NCI-H526 treated with DMSO at 0.1 percent for 48 hours (cell line): ENCODE measurements at regions not wholly inside any gene's neighbourhood (a gene's known extent, or its start where the extent isn't known, plus 50 kb on each side); places are given as distances from the start of the nearest gene placed in this dataset.
"Not testable (repeated sequence)": the region's sequence is repeated elsewhere in the genome, so short reads cannot be mapped to it uniquely, and the experiment has no call there.

Source experiments
- DNase-seq: peaks from one replicate; lab custom pipeline; 2025; lab: John Stamatoyannopoulos, UW

GRCh38 chr2:13604951-13605661 lies 888.4 kb downstream of the TRIB2 start:
- no peak for DNase-seq

- no peak for DNase-seq
These were observed 890.4 kb downstream of the TRIB2 start for GRCh38 chr2:13607139-13607538.

GRCh38 chr2:13611939-13612338 lies 895.2 kb downstream of the TRIB2 start:
- DNase-seq, result no peak

GRCh38 chr2:13616059-13616458 lies 899.3 kb downstream of the TRIB2 start:
- DNase-seq, result no peak

- DNase-seq, result no peak
These were observed 899.9 kb downstream of the TRIB2 start for GRCh38 chr2:13616616-13617015.

- no peak for DNase-seq
These were observed 911.4 kb downstream of the TRIB2 start for GRCh38 chr2:13628122-13628521.

GRCh38 chr2:13638181-13638580 lies 921.4 kb downstream of the TRIB2 start:
- DNase-seq, result no peak

GRCh38 chr2:13649918-13650317 lies 933.2 kb downstream of the TRIB2 start:
- DNase-seq, result no peak

GRCh38 chr2:13650586-13651180 lies 933.9 kb downstream of the TRIB2 start:
- DNase-seq, result no peak

GRCh38 chr2:13651684-13652131 lies 935.0 kb downstream of the TRIB2 start:
- no peak for DNase-seq

- DNase-seq, result no peak
These were observed 936.0 kb downstream of the TRIB2 start for GRCh38 chr2:13652531-13653313.

GRCh38 chr2:13654416-13654815 lies 937.7 kb downstream of the TRIB2 start:
- no peak for DNase-seq

- DNase-seq, result no peak
These were observed 943.5 kb downstream of the TRIB2 start for GRCh38 chr2:13660231-13660630.

- DNase-seq, result no peak
These were observed 945.3 kb downstream of the TRIB2 start for GRCh38 chr2:13662055-13662454.

GRCh38 chr2:13666582-13667414 lies 950.1 kb downstream of the TRIB2 start:
- DNase-seq, result no peak

- DNase-seq, result no peak
These were observed 950.6 kb downstream of the TRIB2 start for GRCh38 chr2:13667415-13667757.

- no peak for DNase-seq
These were observed 952.9 kb downstream of the TRIB2 start for GRCh38 chr2:13669607-13670006.

GRCh38 chr2:13673821-13674220 lies 957.1 kb downstream of the TRIB2 start:
- not testable (repeated sequence) for DNase-seq

- DNase-seq, result no peak
These were observed 956.2 kb upstream of the LRATD1 start for GRCh38 chr2:13676269-13676668.

GRCh38 chr2:13681936-13682335 lies 950.6 kb upstream of the LRATD1 start:
- no peak for DNase-seq

GRCh38 chr2:13682540-13683272 lies 949.8 kb upstream of the LRATD1 start:
- DNase-seq, result no peak

GRCh38 chr2:13686262-13686661 lies 946.3 kb upstream of the LRATD1 start:
- DNase-seq, result no peak
